ENCODE measurements at regions not wholly inside any gene's neighbourhood (a gene's known extent, or its start where the extent isn't known, plus 50 kb on each side); places are given as distances from the start of the nearest gene placed in this dataset.
A peak's percentile ranks its signal among the peaks of the same experiment; 100 is the strongest.
"Not testable (repeated sequence)": the region's sequence is repeated elsewhere in the genome, so short reads cannot be mapped to it uniquely, and the experiment has no call there.

DNA sequence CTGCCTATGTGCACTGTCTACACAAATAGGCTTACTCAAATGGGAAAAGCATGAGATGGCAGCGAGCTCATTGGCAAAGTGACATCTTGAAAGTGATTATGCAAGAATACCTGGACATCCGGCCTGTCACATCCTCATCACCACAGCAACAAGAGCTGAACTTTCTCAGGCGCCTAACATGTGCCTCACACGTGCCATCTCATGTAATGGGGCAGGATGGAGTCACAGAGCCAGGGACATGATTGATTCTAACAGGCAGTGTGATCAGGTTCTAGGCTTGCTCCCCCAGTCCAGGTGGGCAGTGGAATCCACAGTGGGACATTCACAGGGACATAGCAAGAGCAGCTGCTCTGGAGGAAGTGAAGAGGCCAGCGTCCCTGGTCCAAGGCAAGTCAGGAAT lies 192.3 kb upstream of the SSTR4 start:
- Histone ChIP-seq H3K4me1 (ENCODE audit: insufficient read depth) (no peaks in the 10 kb centered on the region), H3K79me2 (ENCODE audit: insufficient read depth) (no peaks in the 10 kb centered on the region), H3K9me2 (ENCODE audit: insufficient read depth) (no peaks in the 10 kb centered on the region), H3K9ac (no peak overlapping the region), H2AFZ (no peak overlapping the region), H3K36me3 (ENCODE audit: low read depth) (no peaks in the 10 kb centered on the region), H3F3A (ENCODE audit: insufficient read depth) (no peaks in the 10 kb centered on the region), H3K9me3 (ENCODE audit: low read depth) (no peaks in the 10 kb centered on the region), H4K20me1 (ENCODE audit: insufficient read depth) (no peaks in the 10 kb centered on the region), H3K4me3 (no peak overlapping the region), H3K27ac (no peak overlapping the region), H3K4me2 (ENCODE audit: unreplicated experiment) (no peak overlapping the region), H3K27me3 (replicated peaks; ENCODE audit: insufficient read depth) (peaks cover 48% of the 10 kb centered on the region)
- in situ Hi-C loops (cut with MboI), result no loop called here
- WGBS, 2 experiments (ENCODE audit: low coverage in 1 of 2, low lambda C conversion rate in 2 of 2, missing lambda C conversion rate in 2 of 2), result 48 to 52% methylated on average over 5 of the region's 5 CpGs
- TF ChIP-seq EZH2phosphoT487 (IDR thresholded peaks at IDR 0.05; ENCODE audit: insufficient read depth, low read depth), result no peak
- no peak for TF ChIP-seq EZH2 (IDR thresholded peaks at IDR 0.05; ENCODE audit: insufficient read depth, poor library complexity, severe bottlenecking)
- no peak for DNase-seq

GRCh38 chr20:22844959-22845358 lies 190.2 kb upstream of the SSTR4 start:
- Histone ChIP-seq H3K4me1 (ENCODE audit: insufficient read depth) (no peaks in the 10 kb centered on the region), H2AFZ (no peak overlapping the region), H3K27ac (no peak overlapping the region), H3K9ac (no peak overlapping the region), H3K4me3 (no peak overlapping the region), H3K79me2 (ENCODE audit: insufficient read depth) (no peaks in the 10 kb centered on the region), H3K9me3 (ENCODE audit: low read depth) (no peaks in the 10 kb centered on the region), H3F3A (ENCODE audit: insufficient read depth) (no peaks in the 10 kb centered on the region), H4K20me1 (ENCODE audit: insufficient read depth) (no peaks in the 10 kb centered on the region), H3K36me3 (ENCODE audit: low read depth) (no peaks in the 10 kb centered on the region), H3K27me3 (replicated peaks; ENCODE audit: insufficient read depth) (peaks cover 49% of the 10 kb centered on the region), H3K9me2 (ENCODE audit: insufficient read depth) (no peaks in the 10 kb centered on the region), H3K4me2 (ENCODE audit: unreplicated experiment) (no peak overlapping the region)
- DNase-seq, result no peak
- TF ChIP-seq EZH2phosphoT487 (IDR thresholded peaks at IDR 0.05; ENCODE audit: insufficient read depth, low read depth), result no peak
- TF ChIP-seq EZH2 (IDR thresholded peaks at IDR 0.05; ENCODE audit: insufficient read depth, poor library complexity, severe bottlenecking), result no peak
- in situ Hi-C loops (cut with MboI), result no loop called here

- DNase-seq, result no peak
- Histone ChIP-seq H3K79me2 (ENCODE audit: insufficient read depth) (no peaks in the 10 kb centered on the region), H4K20me1 (ENCODE audit: insufficient read depth) (no peaks in the 10 kb centered on the region), H3K27ac (no peak overlapping the region), H3K4me3 (no peak overlapping the region), H2AFZ (no peak overlapping the region), H3K9ac (no peak overlapping the region), H3K9me3 (ENCODE audit: low read depth) (no peaks in the 10 kb centered on the region), H3F3A (ENCODE audit: insufficient read depth) (no peaks in the 10 kb centered on the region), H3K4me2 (ENCODE audit: unreplicated experiment) (no peak overlapping the region), H3K27me3 (replicated peaks; ENCODE audit: insufficient read depth) (peaks cover 50% of the 10 kb centered on the region), H3K4me1 (ENCODE audit: insufficient read depth) (no peaks in the 10 kb centered on the region), H3K9me2 (ENCODE audit: insufficient read depth) (no peaks in the 10 kb centered on the region), H3K36me3 (ENCODE audit: low read depth) (no peaks in the 10 kb centered on the region)
- TF ChIP-seq EZH2phosphoT487 (IDR thresholded peaks at IDR 0.05; ENCODE audit: insufficient read depth, low read depth) (no peak), EZH2 (IDR thresholded peaks at IDR 0.05; ENCODE audit: insufficient read depth, poor library complexity, severe bottlenecking) (no peak)
- in situ Hi-C loops (cut with MboI), result no loop called here
- WGBS, 2 experiments (ENCODE audit: low coverage in 1 of 2, low lambda C conversion rate in 2 of 2, missing lambda C conversion rate in 2 of 2), result 37 to 44% methylated on average over 3 of the region's 3 CpGs
These were observed 188.2 kb upstream of the SSTR4 start for GRCh38 chr20:22846863-22847262.

- in situ Hi-C loops (cut with MboI), result no loop called here
- Histone ChIP-seq H3K4me2 (ENCODE audit: unreplicated experiment) (no peak overlapping the region), H3K36me3 (ENCODE audit: low read depth) (no peaks in the 10 kb centered on the region), H3K4me3 (no peak overlapping the region), H3K27ac (no peak overlapping the region), H3K79me2 (ENCODE audit: insufficient read depth) (no peaks in the 10 kb centered on the region), H4K20me1 (ENCODE audit: insufficient read depth) (no peaks in the 10 kb centered on the region), H3K4me1 (ENCODE audit: insufficient read depth) (no peaks in the 10 kb centered on the region), H3K9ac (no peak overlapping the region), H3K9me3 (ENCODE audit: low read depth) (no peaks in the 10 kb centered on the region), H3K27me3 (replicated peaks; ENCODE audit: insufficient read depth) (peaks cover 40% of the 10 kb centered on the region), H3F3A (ENCODE audit: insufficient read depth) (no peaks in the 10 kb centered on the region), H2AFZ (no peak overlapping the region), H3K9me2 (ENCODE audit: insufficient read depth) (no peaks in the 10 kb centered on the region)
- 23 to 29% methylated on average over 1 of the region's 1 CpG for WGBS, 2 experiments (ENCODE audit: low coverage in 1 of 2, low lambda C conversion rate in 2 of 2, missing lambda C conversion rate in 2 of 2)
- no peak for TF ChIP-seq EZH2 (IDR thresholded peaks at IDR 0.05; ENCODE audit: insufficient read depth, poor library complexity, severe bottlenecking)
- DNase-seq, result no peak
These were observed 186.7 kb upstream of the SSTR4 start for GRCh38 chr20:22848364-22848763.

DNA sequence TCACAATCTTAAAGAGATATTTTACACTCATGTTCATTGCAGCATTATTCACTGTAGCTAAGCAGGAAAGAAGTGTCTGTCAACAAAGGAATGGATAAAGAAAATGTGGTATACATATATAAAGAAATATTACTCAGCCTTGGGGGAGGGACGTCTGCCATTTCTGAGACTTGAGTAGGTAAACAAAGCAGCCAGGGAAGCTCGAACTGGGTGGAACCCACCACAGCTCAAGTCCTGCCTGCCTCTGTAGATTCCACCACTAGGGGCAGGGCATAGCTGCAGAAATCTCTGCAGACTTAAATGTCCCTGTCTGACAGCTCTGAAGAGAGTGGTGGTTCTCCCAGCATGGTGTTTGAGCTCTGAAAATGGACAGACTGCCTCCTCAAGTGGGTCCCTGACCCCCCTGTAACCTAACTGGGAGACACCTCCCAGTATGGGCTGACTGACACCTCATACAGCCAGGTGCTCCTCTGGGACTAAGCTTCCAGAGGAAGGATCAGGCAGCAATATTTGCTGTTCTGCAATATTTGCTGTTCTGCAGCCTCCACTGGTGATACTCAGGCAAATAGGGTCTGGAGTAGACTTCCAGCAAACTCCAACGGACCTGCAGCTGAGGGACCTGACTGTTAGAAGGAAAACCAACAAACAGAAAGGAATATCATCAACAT lies 183.3 kb upstream of the SSTR4 start:
- H3K4me2 ChIP-seq (ENCODE audit: unreplicated experiment); H2AFZ ChIP-seq; H3K4me1 ChIP-seq (ENCODE audit: insufficient read depth); H4K20me1 ChIP-seq (ENCODE audit: insufficient read depth); H3K36me3 ChIP-seq (ENCODE audit: low read depth); H3K4me3 ChIP-seq; H3K27ac ChIP-seq; H3K79me2 ChIP-seq (ENCODE audit: insufficient read depth); H3K9me3 ChIP-seq (ENCODE audit: low read depth); H3K9me2 ChIP-seq (ENCODE audit: insufficient read depth); H3K9ac ChIP-seq; H3F3A ChIP-seq (ENCODE audit: insufficient read depth); in situ Hi-C loops (cut with MboI): not testable (repeated sequence)
- DNase-seq, result peak; percentile 49
- WGBS, 2 experiments (ENCODE audit: low coverage in 1 of 2, low lambda C conversion rate in 2 of 2, missing lambda C conversion rate in 2 of 2), result 6% methylated on average over 3 of the region's 3 CpGs
- H3K27me3 ChIP-seq (replicated peaks; ENCODE audit: insufficient read depth), result peaks cover 31% of the 10 kb centered on the region; the same call in 1 of the 2 replicates
